Trophoblast cell (in vitro differentiated cells and primary cell): ENCODE measurements at regions not wholly inside any gene's neighbourhood (a gene's known extent, or its start where the extent isn't known, plus 50 kb on each side); places are given as distances from the start of the nearest gene placed in this dataset.

Experiments used
- DNase-seq, 2 donors: peaks; one replicate each; pipeline ENCODE4 v3.0.0-alpha.2; 2016
- H2AFZ ChIP-seq: 2 replicates; pipeline ENCODE4 v1.6.1; 2013; ENCODE audit warnings: low read length, moderate library complexity, mild to moderate bottlenecking; ENCODE audit not compliant: insufficient read depth, poor library complexity
- H2AK5ac ChIP-seq: 2 replicates; pipeline ENCODE4 v1.6.1; 2013; ENCODE audit warnings: mild to moderate bottlenecking, low read length
- H2BK120ac ChIP-seq: 2 replicates; pipeline ENCODE4 v1.6.1; 2013; ENCODE audit warnings: low read length, mild to moderate bottlenecking, moderate library complexity; ENCODE audit not compliant: insufficient read depth, poor library complexity
- H2BK12ac ChIP-seq: 2 replicates; pipeline ENCODE4 v1.6.1; 2013; ENCODE audit warnings: mild to moderate bottlenecking, low read length, moderate library complexity
- H2BK5ac ChIP-seq: 2 replicates; pipeline ENCODE4 v1.6.1; 2013; ENCODE audit warnings: low read length, low read depth, moderate library complexity, mild to moderate bottlenecking; ENCODE audit not compliant: poor library complexity
- H3K14ac ChIP-seq: 2 replicates; pipeline ENCODE4 v1.6.1; 2013; ENCODE audit warnings: mild to moderate bottlenecking, low read length
- H3K18ac ChIP-seq: 2 replicates; pipeline ENCODE4 v1.6.1; 2013; ENCODE audit warnings: mild to moderate bottlenecking, low read length
- H3K23ac ChIP-seq: 2 replicates; pipeline ENCODE4 v1.6.1; 2013; ENCODE audit warnings: low read length
- H3K27ac ChIP-seq: 2 replicates; pipeline ENCODE4 v1.5.1; 2013; ENCODE audit warnings: low read depth, mild to moderate bottlenecking, inconsistent platforms, low read length, moderate library complexity
- H3K27me3 ChIP-seq: 2 replicates; pipeline ENCODE4 v1.6.1; 2013; ENCODE audit warnings: inconsistent platforms, mild to moderate bottlenecking, low read length, moderate library complexity; ENCODE audit not compliant: insufficient read depth
- H3K36me3 ChIP-seq, 2 experiments: 1 replicate in 1 of 2; 2 replicates in 1 of 2; pipeline ENCODE4 v1.6.1; 2013; ENCODE audit warnings: low read length in 2 of 2, mild to moderate bottlenecking in 2 of 2, moderate library complexity in 1 of 2; ENCODE audit not compliant: insufficient read depth in 2 of 2, control insufficient read depth in 1 of 2
- H3K4ac ChIP-seq: 2 replicates; pipeline ENCODE4 v1.6.1; 2013; ENCODE audit warnings: low read depth, mild to moderate bottlenecking, low read length, moderate library complexity
- H3K4me1 ChIP-seq, 2 experiments: 1 replicate in 1 of 2; 2 replicates in 1 of 2; pipeline ENCODE4 v1.6.1; 2013; ENCODE audit warnings: low read length in 2 of 2, mild to moderate bottlenecking in 2 of 2, moderate library complexity in 1 of 2; ENCODE audit not compliant: insufficient read depth in 2 of 2, control insufficient read depth in 1 of 2
- H3K4me2 ChIP-seq: 2 replicates; pipeline ENCODE4 v1.6.1; 2013; ENCODE audit warnings: inconsistent platforms, mild to moderate bottlenecking, low read length, moderate library complexity
- H3K4me3 ChIP-seq: 2 replicates; pipeline ENCODE4 v1.5.1; 2013; ENCODE audit warnings: mild to moderate bottlenecking, low read depth, low read length, inconsistent platforms
- H3K79me1 ChIP-seq: one replicate; pipeline ENCODE4 v1.6.1; 2013; ENCODE audit warnings: low read length
- H3K79me2 ChIP-seq: 2 replicates; pipeline ENCODE4 v1.6.1; 2013; ENCODE audit warnings: low read length, mild to moderate bottlenecking; ENCODE audit not compliant: control insufficient read depth, insufficient read depth, poor library complexity
- H3K9ac ChIP-seq: 2 replicates; pipeline ENCODE4 v1.6.1; 2013; ENCODE audit warnings: mild to moderate bottlenecking, low read length
- H3K9me3 ChIP-seq: 2 replicates; pipeline ENCODE4 v1.6.1; 2013; ENCODE audit warnings: low read depth, mild to moderate bottlenecking, control low read depth, inconsistent platforms, low read length; ENCODE audit not compliant: insufficient read depth
- H4K12ac ChIP-seq: 2 replicates; pipeline ENCODE4 v1.6.1; 2013; ENCODE audit warnings: low read depth, mild to moderate bottlenecking, low read length, moderate library complexity
- H4K8ac ChIP-seq: 2 replicates; pipeline ENCODE4 v1.6.1; 2013; ENCODE audit warnings: low read depth, mild to moderate bottlenecking, low read length, moderate library complexity
- H4K91ac ChIP-seq: one replicate; pipeline ENCODE4 v1.6.1; 2013; ENCODE audit warnings: low read depth, mild to moderate bottlenecking, low read length, moderate library complexity
- WGBS: extraction: QIAGEN DNeasy Blood & Tissue Kit; methylation state at CpG from one replicate; pipeline ENCODE4 v1.1.7; 2013; ENCODE audit warnings: missing lambda C conversion rate; ENCODE audit not compliant: insufficient read length, insufficient coverage; ENCODE audit errors: extremely low coverage; 5-methylcytosine and 5-hydroxymethylcytosine counted together

DNA sequence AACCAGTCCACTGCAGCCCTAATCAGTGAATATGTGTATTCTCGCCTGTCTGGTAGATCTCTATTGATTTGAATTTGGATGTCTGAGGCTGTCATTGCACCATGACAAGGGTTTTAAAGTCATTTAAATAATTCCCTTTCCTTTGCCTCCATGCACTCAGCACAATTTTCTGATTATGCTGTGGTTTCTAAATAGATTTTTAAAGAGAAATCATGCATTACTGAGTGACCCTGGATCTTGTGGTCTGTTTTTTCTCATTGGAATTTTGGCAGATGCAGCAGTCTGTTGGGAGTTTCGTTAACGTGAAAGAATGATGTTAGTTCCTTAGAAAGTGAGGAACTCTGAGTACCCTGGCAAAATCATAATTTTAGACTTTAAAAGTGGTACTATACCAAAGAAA is 396.0 kb downstream of the LRRC70 start:
- WGBS: no CpG with 5 or more reads among the region's 3 CpGs
- Histone ChIP-seq H3K79me2 (no peaks in the 10 kb centered on the region), H2AFZ (no peak overlapping the region), H3K9ac (no peak overlapping the region), H3K18ac (no peak overlapping the region), H2BK120ac (no peak overlapping the region), H3K4me2 (no peak overlapping the region), H3K36me3 (no peaks in the 10 kb centered on the region), H4K8ac (no peak overlapping the region), H3K27ac (no peak overlapping the region), H3K27me3 (no peaks in the 10 kb centered on the region), H3K4me3 (no peak overlapping the region), H3K14ac (no peak overlapping the region), H2BK5ac (no peak overlapping the region), H4K91ac (no peak overlapping the region), H2BK12ac (no peak overlapping the region), H3K23ac (no peak overlapping the region), H3K4ac (no peak overlapping the region), H3K9me3 (no peaks in the 10 kb centered on the region), H3K79me1 (no peaks in the 10 kb centered on the region), H2AK5ac (no peak overlapping the region), H3K4me1 (no peaks in the 10 kb centered on the region), H4K12ac (no peak overlapping the region)
- DNase-seq: no peak

GRCh38 chr5:62969409-62970120 is 390.9 kb downstream of the LRRC70 start:
- Histone ChIP-seq H3K18ac (no peak overlapping the region), H3K4me1 (no peaks in the 10 kb centered on the region)

GRCh38 chr5:62964428-62964827 is 385.8 kb downstream of the LRRC70 start:
- Histone ChIP-seq H4K12ac (no peak overlapping the region), H3K14ac (no peak overlapping the region), H3K36me3 (no peaks in the 10 kb centered on the region), H3K23ac (no peak overlapping the region), H2BK12ac (no peak overlapping the region), H4K8ac (no peak overlapping the region), H3K9ac (no peak overlapping the region), H2AFZ (no peak overlapping the region), H2BK120ac (no peak overlapping the region), H4K91ac (no peak overlapping the region), H3K18ac (no peak overlapping the region), H3K27ac (no peak overlapping the region), H3K79me2 (no peaks in the 10 kb centered on the region), H2BK5ac (no peak overlapping the region), H3K4ac (no peak overlapping the region), H3K27me3 (no peaks in the 10 kb centered on the region), H3K4me3 (no peak overlapping the region), H3K9me3 (peaks cover 9% of the 10 kb centered on the region), H3K4me2 (no peak overlapping the region), H2AK5ac (no peak overlapping the region), H3K79me1 (no peaks in the 10 kb centered on the region), H3K4me1 (no peaks in the 10 kb centered on the region)
- no peak for DNase-seq

More at GRCh38 chr5:62969409-62970120, 390.9 kb downstream of the LRRC70 start:
- Histone ChIP-seq H3K79me2 (no peaks in the 10 kb centered on the region), H3K14ac (no peak overlapping the region), H3K9ac (no peak overlapping the region), H2AFZ (no peak overlapping the region), H2AK5ac (no peak overlapping the region), H2BK5ac (no peak overlapping the region), H3K4ac (no peak overlapping the region), H3K36me3 (no peaks in the 10 kb centered on the region), H3K9me3 (peaks cover 2% of the 10 kb centered on the region), H4K91ac (no peak overlapping the region), H3K23ac (no peak overlapping the region), H2BK12ac (no peak overlapping the region), H3K79me1 (no peaks in the 10 kb centered on the region), H4K8ac (no peak overlapping the region), H2BK120ac (no peak overlapping the region), H3K4me3 (no peak overlapping the region), H3K27me3 (no peaks in the 10 kb centered on the region), H3K27ac (no peak overlapping the region), H4K12ac (no peak overlapping the region), H3K4me2 (no peak overlapping the region)
- WGBS: no CpG with 5 or more reads among the region's 10 CpGs
- DNase-seq: no peak

DNA sequence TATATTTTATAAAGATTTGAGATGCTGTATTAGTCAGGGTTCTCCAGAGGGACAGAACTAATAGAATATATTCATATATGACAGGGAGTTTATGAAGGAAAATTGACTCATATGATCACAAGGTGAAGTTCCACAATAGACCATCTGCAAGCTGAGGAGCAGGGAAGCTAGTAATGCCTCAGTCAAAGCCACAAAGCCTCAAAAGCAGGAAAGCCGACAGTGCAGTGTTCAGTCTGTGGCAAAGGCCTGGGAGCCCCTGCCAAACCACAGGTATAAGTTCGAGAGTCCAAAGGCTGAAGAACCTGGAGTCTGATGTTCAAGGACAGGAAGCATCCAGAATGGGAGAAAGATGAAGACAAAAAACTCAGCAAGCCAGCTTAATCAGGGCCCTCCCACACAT is 382.2 kb downstream of the LRRC70 start:
- Histone ChIP-seq H2BK120ac (no peak overlapping the region), H2BK5ac (no peak overlapping the region), H3K27me3 (no peaks in the 10 kb centered on the region), H3K79me1 (no peaks in the 10 kb centered on the region), H4K12ac (no peak overlapping the region), H3K4ac (no peak overlapping the region), H3K4me1 (no peaks in the 10 kb centered on the region), H4K8ac (no peak overlapping the region), H3K36me3 (no peaks in the 10 kb centered on the region), H3K4me2 (no peak overlapping the region), H3K27ac (no peak overlapping the region), H3K14ac (no peak overlapping the region), H3K23ac (no peak overlapping the region), H3K79me2 (no peaks in the 10 kb centered on the region), H3K9ac (no peak overlapping the region), H2BK12ac (no peak overlapping the region), H2AK5ac (no peak overlapping the region), H3K4me3 (no peak overlapping the region), H3K9me3 (peaks cover 9% of the 10 kb centered on the region), H2AFZ (no peak overlapping the region), H4K91ac (no peak overlapping the region), H3K18ac (no peak overlapping the region)
- no CpG with 5 or more reads among the region's 2 CpGs for WGBS
- no peak for DNase-seq
